ENCODE measurements at regions not wholly inside any gene's neighbourhood (a gene's known extent, or its start where the extent isn't known, plus 50 kb on each side); places are given as distances from the start of the nearest gene placed in this dataset.

DNA sequence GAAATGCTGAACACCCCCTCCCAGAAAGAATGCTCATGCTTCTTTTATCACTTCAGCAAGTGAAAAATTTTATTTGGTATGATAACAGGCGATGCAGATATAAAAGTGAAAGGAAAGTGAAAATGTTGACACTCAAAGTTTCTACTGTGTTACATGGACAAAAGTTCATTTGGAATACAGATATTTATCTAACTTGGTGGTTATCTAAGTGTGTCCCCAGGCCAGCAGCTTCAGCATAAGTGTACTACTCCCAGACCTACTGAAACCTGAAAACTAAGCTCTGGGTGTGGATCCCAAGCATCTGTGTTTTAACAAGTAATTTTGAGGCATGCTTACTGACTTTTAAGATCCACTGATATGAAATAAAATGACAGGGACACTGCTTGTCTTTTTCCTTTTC is 157.1 kb upstream of the BCHE start:
- TF ChIP-seq, protein P1, sequence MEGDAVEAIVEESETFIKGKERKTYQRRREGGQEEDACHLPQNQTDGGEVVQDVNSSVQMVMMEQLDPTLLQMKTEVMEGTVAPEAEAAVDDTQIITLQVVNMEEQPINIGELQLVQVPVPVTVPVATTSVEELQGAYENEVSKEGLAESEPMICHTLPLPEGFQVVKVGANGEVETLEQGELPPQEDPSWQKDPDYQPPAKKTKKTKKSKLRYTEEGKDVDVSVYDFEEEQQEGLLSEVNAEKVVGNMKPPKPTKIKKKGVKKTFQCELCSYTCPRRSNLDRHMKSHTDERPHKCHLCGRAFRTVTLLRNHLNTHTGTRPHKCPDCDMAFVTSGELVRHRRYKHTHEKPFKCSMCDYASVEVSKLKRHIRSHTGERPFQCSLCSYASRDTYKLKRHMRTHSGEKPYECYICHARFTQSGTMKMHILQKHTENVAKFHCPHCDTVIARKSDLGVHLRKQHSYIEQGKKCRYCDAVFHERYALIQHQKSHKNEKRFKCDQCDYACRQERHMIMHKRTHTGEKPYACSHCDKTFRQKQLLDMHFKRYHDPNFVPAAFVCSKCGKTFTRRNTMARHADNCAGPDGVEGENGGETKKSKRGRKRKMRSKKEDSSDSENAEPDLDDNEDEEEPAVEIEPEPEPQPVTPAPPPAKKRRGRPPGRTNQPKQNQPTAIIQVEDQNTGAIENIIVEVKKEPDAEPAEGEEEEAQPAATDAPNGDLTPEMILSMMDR (IDR thresholded peaks at IDR 0.05) = no peak
- TF ChIP-seq, protein P2, sequence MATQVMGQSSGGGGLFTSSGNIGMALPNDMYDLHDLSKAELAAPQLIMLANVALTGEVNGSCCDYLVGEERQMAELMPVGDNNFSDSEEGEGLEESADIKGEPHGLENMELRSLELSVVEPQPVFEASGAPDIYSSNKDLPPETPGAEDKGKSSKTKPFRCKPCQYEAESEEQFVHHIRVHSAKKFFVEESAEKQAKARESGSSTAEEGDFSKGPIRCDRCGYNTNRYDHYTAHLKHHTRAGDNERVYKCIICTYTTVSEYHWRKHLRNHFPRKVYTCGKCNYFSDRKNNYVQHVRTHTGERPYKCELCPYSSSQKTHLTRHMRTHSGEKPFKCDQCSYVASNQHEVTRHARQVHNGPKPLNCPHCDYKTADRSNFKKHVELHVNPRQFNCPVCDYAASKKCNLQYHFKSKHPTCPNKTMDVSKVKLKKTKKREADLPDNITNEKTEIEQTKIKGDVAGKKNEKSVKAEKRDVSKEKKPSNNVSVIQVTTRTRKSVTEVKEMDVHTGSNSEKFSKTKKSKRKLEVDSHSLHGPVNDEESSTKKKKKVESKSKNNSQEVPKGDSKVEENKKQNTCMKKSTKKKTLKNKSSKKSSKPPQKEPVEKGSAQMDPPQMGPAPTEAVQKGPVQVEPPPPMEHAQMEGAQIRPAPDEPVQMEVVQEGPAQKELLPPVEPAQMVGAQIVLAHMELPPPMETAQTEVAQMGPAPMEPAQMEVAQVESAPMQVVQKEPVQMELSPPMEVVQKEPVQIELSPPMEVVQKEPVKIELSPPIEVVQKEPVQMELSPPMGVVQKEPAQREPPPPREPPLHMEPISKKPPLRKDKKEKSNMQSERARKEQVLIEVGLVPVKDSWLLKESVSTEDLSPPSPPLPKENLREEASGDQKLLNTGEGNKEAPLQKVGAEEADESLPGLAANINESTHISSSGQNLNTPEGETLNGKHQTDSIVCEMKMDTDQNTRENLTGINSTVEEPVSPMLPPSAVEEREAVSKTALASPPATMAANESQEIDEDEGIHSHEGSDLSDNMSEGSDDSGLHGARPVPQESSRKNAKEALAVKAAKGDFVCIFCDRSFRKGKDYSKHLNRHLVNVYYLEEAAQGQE (IDR thresholded peaks at IDR 0.05; ENCODE audit: insufficient read depth in 1 of 2, low read depth in 2 of 2, low read length in 1 of 2) = no peak
- no peak for TF ChIP-seq SIN3A (IDR thresholded peaks at IDR 0.05; ENCODE audit: borderline replicate concordance, insufficient read depth, low read depth, low read length)
- TF ChIP-seq TCF7L2 (IDR thresholded peaks at IDR 0.05; ENCODE audit: low read depth, low read length) = no peak
